Large intestine (tissue), 3 donors: ENCODE measurements at regions not wholly inside any gene's neighbourhood (a gene's known extent, or its start where the extent isn't known, plus 50 kb on each side); places are given as distances from the start of the nearest gene placed in this dataset.

Experiments
- DNase-seq, 2 donors: peaks; one replicate each; pipeline versions ENCODE4 v3.0.0 to v3.0.0-alpha.2; 2013
- H3K27ac ChIP-seq: one replicate; pipeline ENCODE4 v1.5.1; 2013; ENCODE audit warnings: low read length
- H3K27me3 ChIP-seq: 2 replicates; pipeline ENCODE4 v1.6.1; 2013; ENCODE audit warnings: low read length; ENCODE audit not compliant: control insufficient read depth, insufficient read depth
- H3K36me3 ChIP-seq: 2 replicates; pipeline ENCODE4 v1.6.1; 2013; ENCODE audit warnings: low read length; ENCODE audit not compliant: control insufficient read depth, insufficient read depth
- H3K4me1 ChIP-seq: one replicate; pipeline ENCODE4 v1.6.1; 2013; ENCODE audit warnings: low read length; ENCODE audit not compliant: control insufficient read depth, insufficient read depth
- H3K4me3 ChIP-seq: one replicate; pipeline ENCODE4 v1.5.1; 2013; ENCODE audit warnings: low read length
- H3K9me3 ChIP-seq: one replicate; pipeline ENCODE4 v1.6.1; 2013; ENCODE audit warnings: mild to moderate bottlenecking, low read depth, low read length, moderate library complexity; ENCODE audit not compliant: control insufficient read depth
- WGBS: methylation state at CpG from one replicate; pipeline ENCODE4 v1.1.5; 2013; ENCODE audit warnings: low lambda C conversion rate; ENCODE audit not compliant: insufficient coverage; 5-methylcytosine and 5-hydroxymethylcytosine counted together

- Histone ChIP-seq H3K9me3 (no peaks in the 10 kb centered on the region), H3K4me1 (no peaks in the 10 kb centered on the region)
- WGBS, result no CpG with 5 or more reads among the region's 6 CpGs
Observed at GRCh38 chr12:105559310-105559709, 228.8 kb downstream of the C12orf75 start.

GRCh38 chr12:105561546-105562198 lies 231.2 kb downstream of the C12orf75 start:
- no peaks in the 10 kb centered on the region for H3K36me3 ChIP-seq
- no peaks in the 10 kb centered on the region for H3K27me3 ChIP-seq
- no peak overlapping the region for H3K27ac ChIP-seq
- H3K4me3 ChIP-seq, result no peak overlapping the region
- WGBS, result 100% methylated on average over 1 of the region's 7 CpGs
- DNase-seq, result no peak
- no peaks in the 10 kb centered on the region for H3K4me1 ChIP-seq
- H3K9me3 ChIP-seq, result no peaks in the 10 kb centered on the region

More at GRCh38 chr12:105559310-105559709, 228.8 kb downstream of the C12orf75 start:
- H3K4me3 ChIP-seq, result no peak overlapping the region
- no peaks in the 10 kb centered on the region for H3K36me3 ChIP-seq
- H3K27ac ChIP-seq, result no peak overlapping the region
- no peaks in the 10 kb centered on the region for H3K27me3 ChIP-seq
- DNase-seq, result no peak

- Histone ChIP-seq H3K36me3 (no peaks in the 10 kb centered on the region), H3K27me3 (no peaks in the 10 kb centered on the region), H3K27ac (no peak overlapping the region), H3K4me3 (no peak overlapping the region), H3K4me1 (no peaks in the 10 kb centered on the region), H3K9me3 (no peaks in the 10 kb centered on the region)
- no CpG with 5 or more reads among the region's 24 CpGs for WGBS
- DNase-seq, result peak; percentile 2 to 50
Observed at GRCh38 chr12:105562199-105562971, 231.9 kb downstream of the C12orf75 start.

GRCh38 chr12:105567061-105567460 lies 236.6 kb downstream of the C12orf75 start:
- no CpG with 5 or more reads among the region's 1 CpG for WGBS
- H3K36me3 ChIP-seq, result no peaks in the 10 kb centered on the region
- H3K4me3 ChIP-seq, result no peak overlapping the region
- no peaks in the 10 kb centered on the region for H3K4me1 ChIP-seq
- peaks cover 2% of the 10 kb centered on the region for H3K27me3 ChIP-seq
- H3K27ac ChIP-seq, result no peak overlapping the region
- DNase-seq, result no peak
- no peaks in the 10 kb centered on the region for H3K9me3 ChIP-seq

- H3K36me3 ChIP-seq, result no peaks in the 10 kb centered on the region
- DNase-seq, result no peak
- H3K9me3 ChIP-seq, result no peaks in the 10 kb centered on the region
- H3K27me3 ChIP-seq, result peaks cover 2% of the 10 kb centered on the region
- WGBS, result no CpG with 5 or more reads among the region's 3 CpGs
- no peak overlapping the region for H3K4me3 ChIP-seq
- no peaks in the 10 kb centered on the region for H3K4me1 ChIP-seq
- no peak overlapping the region for H3K27ac ChIP-seq
Observed at GRCh38 chr12:105569886-105570285, 239.4 kb downstream of the C12orf75 start.

- no peak for DNase-seq
- H3K36me3 ChIP-seq, result no peaks in the 10 kb centered on the region
- H3K9me3 ChIP-seq, result no peaks in the 10 kb centered on the region
- no peaks in the 10 kb centered on the region for H3K4me1 ChIP-seq
- no peak overlapping the region for H3K27ac ChIP-seq
- H3K4me3 ChIP-seq, result no peak overlapping the region
- no CpG with 5 or more reads among the region's 4 CpGs for WGBS
- peaks cover 4% of the 10 kb centered on the region for H3K27me3 ChIP-seq
Observed at GRCh38 chr12:105570944-105571343, 240.5 kb downstream of the C12orf75 start.

- Histone ChIP-seq H3K36me3 (no peaks in the 10 kb centered on the region), H3K27me3 (peaks cover 2% of the 10 kb centered on the region), H3K4me1 (no peaks in the 10 kb centered on the region), H3K4me3 (no peak overlapping the region), H3K27ac (no peak overlapping the region), H3K9me3 (no peaks in the 10 kb centered on the region)
- no CpG with 5 or more reads among the region's 3 CpGs for WGBS
- DNase-seq, result no peak
Observed at GRCh38 chr12:105573574-105573973, 243.1 kb downstream of the C12orf75 start.

- no peak for DNase-seq
- no CpG with 5 or more reads among the region's 5 CpGs for WGBS
- H3K27ac ChIP-seq, result no peak overlapping the region
- H3K36me3 ChIP-seq, result no peaks in the 10 kb centered on the region
- no peaks in the 10 kb centered on the region for H3K9me3 ChIP-seq
- H3K4me1 ChIP-seq, result no peaks in the 10 kb centered on the region
- H3K27me3 ChIP-seq, result peaks cover 2% of the 10 kb centered on the region
- no peak overlapping the region for H3K4me3 ChIP-seq
Observed at GRCh38 chr12:105574056-105574715, 243.7 kb downstream of the C12orf75 start.

- 90% methylated on average over 1 of the region's 2 CpGs for WGBS
- H3K36me3 ChIP-seq, result no peaks in the 10 kb centered on the region
- H3K4me3 ChIP-seq, result no peak overlapping the region
- no peak overlapping the region for H3K27ac ChIP-seq
- DNase-seq, result no peak
- H3K9me3 ChIP-seq, result no peaks in the 10 kb centered on the region
- H3K27me3 ChIP-seq, result peaks cover 2% of the 10 kb centered on the region
- no peaks in the 10 kb centered on the region for H3K4me1 ChIP-seq
Observed at GRCh38 chr12:105575235-105575634, 244.7 kb downstream of the C12orf75 start.

GRCh38 chr12:105576261-105576660 lies 245.8 kb downstream of the C12orf75 start:
- no peak for DNase-seq
- 100% methylated on average over 1 of the region's 2 CpGs for WGBS

More at GRCh38 chr12:105576261-105576660, 245.8 kb downstream of the C12orf75 start:
- peaks cover 2% of the 10 kb centered on the region for H3K27me3 ChIP-seq
- no peaks in the 10 kb centered on the region for H3K36me3 ChIP-seq
- no peaks in the 10 kb centered on the region for H3K4me1 ChIP-seq
- H3K4me3 ChIP-seq, result no peak overlapping the region
- no peaks in the 10 kb centered on the region for H3K9me3 ChIP-seq
- H3K27ac ChIP-seq, result no peak overlapping the region
